ENCODE measurements at regions not wholly inside any gene's neighbourhood (a gene's known extent, or its start where the extent isn't known, plus 50 kb on each side); places are given as distances from the start of the nearest gene placed in this dataset.
A peak's percentile ranks its signal among the peaks of the same experiment; 100 is the strongest.
"Not testable (repeated sequence)": the region's sequence is repeated elsewhere in the genome, so short reads cannot be mapped to it uniquely, and the experiment has no call there.

- not testable (repeated sequence) for FAIRE-seq; DNase-seq (ENCODE audit: insufficient read length, low spot score)
Measured at GRCh38 chr5:17755406-17755805, 121.1 kb downstream of the TAF11L14 start.

GRCh38 chr5:17761326-17761725 is 127.1 kb downstream of the TAF11L14 start:
- DNase-seq (ENCODE audit: insufficient read length, low spot score) (no peak), FAIRE-seq (no peak)

DNA sequence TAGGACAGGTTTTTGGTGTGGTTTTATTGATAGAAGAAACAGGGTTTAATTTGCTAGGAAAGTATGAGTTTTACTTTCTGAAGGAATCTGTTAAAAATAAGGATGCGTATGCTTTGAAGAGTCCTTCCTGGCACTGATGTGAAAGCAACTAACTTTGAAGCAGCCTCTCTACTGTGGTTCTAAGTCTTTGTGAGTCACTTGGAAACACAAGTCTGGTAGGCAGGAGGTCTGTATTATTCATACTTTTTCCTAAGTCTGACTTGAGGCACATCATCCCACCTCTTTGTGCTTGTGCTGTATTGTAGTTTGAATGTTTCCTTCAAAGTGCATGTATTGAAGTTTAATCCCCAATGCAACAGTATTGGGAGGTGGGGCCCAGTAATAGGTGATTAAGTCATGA is 129.0 kb downstream of the TAF11L14 start:
- DNase-seq (ENCODE audit: insufficient read length, low spot score) (no peak), FAIRE-seq (peak; percentile 62)

- no peak for DNase-seq (ENCODE audit: insufficient read length, low spot score)
- FAIRE-seq, result peak; percentile 23
Measured at GRCh38 chr5:17766031-17766430, 131.8 kb downstream of the TAF11L14 start.

- no peak for DNase-seq (ENCODE audit: insufficient read length, low spot score)
- no peak for FAIRE-seq
Measured at GRCh38 chr5:17769277-17769676, 135.0 kb downstream of the TAF11L14 start.

DNA sequence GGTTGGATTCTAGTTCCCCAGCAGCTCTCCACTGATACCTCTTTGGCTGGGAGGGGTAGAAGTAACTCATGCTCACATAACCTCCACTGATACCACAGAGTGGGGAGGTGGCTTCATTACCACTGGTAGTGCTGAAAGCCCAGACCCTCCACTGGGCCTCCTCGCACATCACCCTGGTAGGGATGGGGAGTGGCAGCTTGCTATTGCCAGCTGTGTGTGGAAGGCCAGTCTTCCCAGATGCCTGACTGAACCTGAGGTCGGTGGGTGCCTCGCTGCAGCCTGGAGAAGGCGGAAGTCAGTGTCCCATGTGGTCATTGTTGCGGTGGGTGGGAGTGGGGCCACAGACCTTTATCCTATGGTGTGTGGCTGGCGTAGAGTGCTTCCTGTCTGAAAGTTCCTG is 138.0 kb downstream of the TAF11L14 start:
- FAIRE-seq (peak; percentile 20), DNase-seq (ENCODE audit: insufficient read length, low spot score) (no peak)

- DNase-seq (ENCODE audit: insufficient read length, low spot score), result no peak
- no peak for FAIRE-seq
Measured at GRCh38 chr5:17785774-17786173, 151.5 kb downstream of the TAF11L14 start.

DNA sequence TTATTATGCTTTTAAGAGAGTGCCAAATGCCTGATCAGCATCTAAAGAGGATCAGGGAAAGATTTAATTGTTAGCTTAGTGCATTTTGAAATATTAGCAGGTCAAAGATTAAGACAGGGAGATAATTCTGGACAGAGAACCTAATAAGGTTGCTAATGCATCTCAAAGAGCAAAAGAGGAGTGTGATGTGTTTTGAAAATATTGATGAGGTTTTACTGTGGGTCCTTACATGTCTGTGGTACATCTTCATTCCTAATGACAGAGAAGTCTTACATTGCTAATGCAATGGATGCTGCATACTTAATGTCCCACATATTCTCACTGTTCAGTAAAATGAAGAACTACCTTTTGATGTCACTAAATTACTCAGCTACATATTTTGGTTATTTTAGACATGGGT is 154.1 kb downstream of the TAF11L14 start:
- DNase-seq (ENCODE audit: insufficient read length, low spot score) (no peak), FAIRE-seq (peak; percentile 31)

DNA sequence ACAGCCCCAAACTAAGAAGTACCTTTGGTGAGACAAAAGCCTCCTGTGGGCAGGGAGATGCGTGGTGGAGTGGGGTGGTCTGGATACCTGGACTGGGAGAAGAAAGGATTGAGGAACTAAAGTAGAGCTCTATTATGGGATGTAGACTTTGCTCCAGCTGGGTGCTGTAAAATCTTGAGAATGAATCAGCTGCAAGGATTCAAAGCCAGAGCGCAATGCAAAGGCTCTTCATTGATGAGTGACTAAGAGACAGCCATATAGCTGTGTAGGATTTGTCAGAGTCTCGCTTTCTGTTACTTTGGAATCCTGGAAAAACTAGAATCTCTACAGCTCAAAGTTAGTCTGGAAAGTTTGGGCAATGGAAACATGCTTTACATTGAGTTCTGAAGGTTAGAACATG is 159.9 kb downstream of the TAF11L14 start:
- no peak for FAIRE-seq
- DNase-seq (ENCODE audit: insufficient read length, low spot score), result no peak

- DNase-seq (ENCODE audit: insufficient read length, low spot score) (no peak), FAIRE-seq (no peak)
Measured at GRCh38 chr5:17794815-17795214, 160.6 kb downstream of the TAF11L14 start.

- DNase-seq (ENCODE audit: insufficient read length, low spot score) (no peak), FAIRE-seq (no peak)
Measured at GRCh38 chr5:17796142-17796541, 161.9 kb downstream of the TAF11L14 start.

- FAIRE-seq (no peak), DNase-seq (ENCODE audit: insufficient read length, low spot score) (no peak)
Measured at GRCh38 chr5:17796757-17797396, 162.6 kb downstream of the TAF11L14 start.

GRCh38 chr5:17799521-17799920 is 165.3 kb downstream of the TAF11L14 start:
- no peak for DNase-seq (ENCODE audit: insufficient read length, low spot score)
- peak; percentile 51 for FAIRE-seq

- FAIRE-seq (no peak), DNase-seq (ENCODE audit: insufficient read length, low spot score) (no peak)
Measured at GRCh38 chr5:17801595-17801994, 167.3 kb downstream of the TAF11L14 start.

DNA sequence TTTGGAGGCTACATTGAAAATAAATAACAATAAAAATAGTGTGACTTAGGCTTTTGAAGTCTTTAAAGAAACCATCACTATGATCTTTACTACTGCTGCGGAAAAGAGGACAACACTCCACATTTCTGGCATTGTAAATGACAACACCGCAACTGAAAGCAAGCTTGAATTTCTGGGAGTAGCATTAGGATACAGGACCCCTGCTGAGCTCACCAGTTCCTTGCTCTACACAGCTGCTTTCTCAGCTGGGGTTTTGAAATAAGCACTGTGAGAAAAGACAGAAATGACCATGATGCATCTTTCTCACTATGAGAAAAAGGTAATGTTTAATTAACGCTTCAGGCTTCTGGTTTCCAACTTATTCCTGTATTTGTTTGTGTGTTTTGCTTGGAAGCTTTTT is 168.0 kb downstream of the TAF11L14 start:
- DNase-seq (ENCODE audit: insufficient read length, low spot score) (no peak), FAIRE-seq (no peak)

- FAIRE-seq, result no peak
- no peak for DNase-seq (ENCODE audit: insufficient read length, low spot score)
Measured at GRCh38 chr5:17803971-17804370, 169.7 kb downstream of the TAF11L14 start.

DNA sequence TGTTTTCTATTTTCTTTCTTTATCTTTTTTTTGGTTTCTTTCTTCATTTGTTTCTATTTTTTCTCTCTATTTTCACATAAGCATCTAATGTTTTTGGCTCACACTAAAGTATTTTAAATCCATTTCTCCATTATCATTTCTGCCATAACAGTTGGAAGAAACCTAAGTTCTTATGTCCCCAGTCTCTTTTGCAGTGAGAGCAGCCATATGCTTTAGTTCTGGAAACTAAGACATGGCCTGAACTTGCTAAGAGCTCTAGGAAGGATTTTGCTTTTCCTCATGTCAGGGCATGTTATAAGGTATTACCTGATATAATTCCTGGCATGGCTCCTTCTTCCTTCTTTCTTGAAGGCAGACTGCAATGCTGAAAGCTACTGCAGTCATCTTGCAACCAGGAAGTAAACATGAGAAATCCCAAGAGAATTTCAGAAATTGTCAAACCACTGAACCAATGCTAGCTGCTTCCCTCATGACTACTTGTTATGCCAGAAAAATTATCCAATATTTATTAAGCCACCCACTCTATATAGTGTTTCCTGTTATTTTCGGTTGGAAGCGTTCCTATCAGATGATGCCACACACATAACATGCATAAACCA is 171.1 kb downstream of the TAF11L14 start:
- no peak for FAIRE-seq

GRCh38 chr5:17806818-17807468 is 172.7 kb downstream of the TAF11L14 start:
- FAIRE-seq, result peak; percentile 42
- DNase-seq (ENCODE audit: insufficient read length, low spot score), result no peak

More for the DNA sequence above, 171.1 kb downstream of the TAF11L14 start:
- DNase-seq (ENCODE audit: insufficient read length, low spot score), result no peak

DNA sequence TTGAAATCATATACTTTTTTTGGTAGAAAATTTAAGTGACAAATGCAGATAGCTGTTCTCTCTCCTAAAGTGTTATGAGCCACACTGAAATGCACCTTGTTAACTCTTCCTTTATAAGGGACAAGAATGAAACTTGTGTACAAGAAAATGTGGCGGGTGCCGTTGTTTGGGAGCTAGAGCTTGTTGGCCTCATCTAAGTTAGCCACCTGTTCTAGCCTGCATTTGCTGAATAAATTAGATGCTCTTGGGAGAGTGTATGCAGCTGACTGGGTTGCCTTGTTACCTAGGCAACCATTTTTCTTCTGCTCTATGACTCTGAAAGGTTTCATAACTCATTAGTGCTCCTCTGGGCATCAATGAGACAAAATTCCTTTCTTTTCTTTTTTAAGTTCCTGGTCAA is 174.3 kb downstream of the TAF11L14 start:
- DNase-seq (ENCODE audit: insufficient read length, low spot score), result no peak
- no peak for FAIRE-seq

DNA sequence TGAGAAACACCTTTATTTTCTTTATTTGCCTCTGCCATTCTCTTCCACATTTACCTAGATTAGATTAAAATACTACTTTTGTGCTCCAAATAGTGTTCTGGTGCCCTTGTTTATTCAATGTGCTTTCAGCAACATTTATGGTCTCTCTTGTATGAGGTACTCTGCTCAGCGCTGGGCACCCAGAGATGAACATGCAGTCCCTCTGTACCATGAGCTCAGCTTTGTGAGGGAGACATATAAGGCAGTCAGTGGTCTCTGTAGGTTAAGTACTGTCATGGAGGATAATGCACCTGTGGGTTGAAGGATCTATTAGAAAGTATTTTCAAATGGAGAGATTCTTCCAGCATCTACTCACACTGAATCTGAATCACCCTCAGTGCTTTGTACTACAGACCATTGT is 176.5 kb downstream of the TAF11L14 start:
- no peak for FAIRE-seq
- DNase-seq (ENCODE audit: insufficient read length, low spot score), result no peak

DNA sequence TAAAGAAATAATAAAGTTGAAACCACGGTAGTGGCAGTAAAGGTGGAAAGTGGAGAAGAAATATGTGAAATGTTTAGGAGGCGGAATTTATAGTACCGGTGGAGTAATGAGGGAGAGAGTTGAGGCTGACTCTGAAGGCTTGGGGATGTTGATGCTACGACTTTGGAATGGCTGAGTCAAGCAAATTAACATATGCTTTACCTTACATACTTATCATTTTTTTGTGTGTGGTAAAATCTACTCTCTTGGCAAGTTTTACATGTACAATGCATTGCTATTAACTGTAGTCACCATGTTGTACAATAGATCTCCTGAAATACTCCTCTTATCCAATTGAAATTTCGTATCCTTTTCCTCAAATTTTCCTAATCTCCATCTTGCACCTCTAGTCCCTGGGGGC is 179.0 kb downstream of the TAF11L14 start:
- DNase-seq (ENCODE audit: insufficient read length, low spot score), result no peak
- FAIRE-seq, result no peak

DNA sequence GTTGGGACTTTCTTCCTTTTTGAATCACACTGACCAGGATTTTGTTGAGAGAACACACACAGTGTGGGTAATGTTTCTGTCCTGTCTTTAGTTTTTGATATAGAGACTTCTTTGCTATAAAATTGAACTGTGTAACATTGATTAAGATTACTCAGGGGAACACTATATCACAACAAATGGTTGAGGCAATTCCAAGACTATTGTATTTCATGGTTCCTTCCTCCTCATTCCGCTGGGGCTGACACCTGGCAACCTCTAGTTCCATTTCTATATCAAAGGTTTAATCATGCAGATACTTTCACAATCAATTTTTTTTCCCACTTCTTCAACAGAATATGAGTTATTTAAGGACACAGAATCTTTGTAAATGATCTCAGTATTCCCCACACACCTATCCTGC is 182.2 kb downstream of the TAF11L14 start:
- no peak for FAIRE-seq
- DNase-seq (ENCODE audit: insufficient read length, low spot score), result no peak

Measured in HTR-8/SVneo (cell line).